Activated T-cell treated with anti-CD3 and anti-CD28 coated beads, Interleukin-2, amount 50 U/mL, for 24 hours (primary cell): ENCODE measurements at regions not wholly inside any gene's neighbourhood (a gene's known extent, or its start where the extent isn't known, plus 50 kb on each side); places are given as distances from the start of the nearest gene placed in this dataset.

Experiments
- DNase-seq: peaks from one replicate; pipeline ENCODE4 v3.0.0-alpha.2; 2020
- H3K27ac Mint-ChIP-seq: 2 replicates; pipeline ENCODE4 v1.8.0; 2020; ENCODE audit warnings: mild to moderate bottlenecking, mixed read lengths
- H3K27me3 Mint-ChIP-seq: 2 replicates; pipeline ENCODE4 v1.8.0; 2020; ENCODE audit warnings: mixed read lengths
- H3K36me3 Mint-ChIP-seq: 2 replicates; pipeline ENCODE4 v1.8.0; 2020; ENCODE audit warnings: low read depth, mixed read lengths
- H3K4me1 Mint-ChIP-seq: 2 replicates; pipeline ENCODE4 v1.8.0; 2020; ENCODE audit warnings: low read depth, mixed read lengths
- H3K4me3 Mint-ChIP-seq: 2 replicates; pipeline ENCODE4 v1.8.0; 2020; ENCODE audit warnings: mild to moderate bottlenecking, moderate library complexity, mixed read lengths
- H3K9me3 Mint-ChIP-seq: 2 replicates; pipeline ENCODE4 v1.8.0; 2020; ENCODE audit warnings: mixed read lengths

DNA sequence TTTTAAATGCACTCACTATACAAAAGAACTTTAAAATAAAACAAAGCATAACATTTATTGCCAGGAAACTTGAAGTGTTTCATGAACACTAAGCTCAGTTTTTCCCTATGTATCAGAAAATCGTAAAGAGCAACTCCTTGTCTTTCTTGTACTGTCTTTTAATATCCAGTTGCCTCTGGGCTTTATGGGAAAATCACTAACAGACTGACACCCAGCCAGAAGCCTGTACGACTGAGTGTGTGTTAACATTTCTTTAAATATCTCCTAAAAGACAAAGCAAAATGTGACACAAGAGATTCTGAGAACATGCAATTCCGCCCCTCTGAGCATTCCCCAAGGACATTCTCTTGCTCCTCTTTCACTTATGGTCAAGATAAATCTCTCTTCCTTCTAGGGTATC is 347.5 kb upstream of the DPYD start:
- Mint-ChIP-seq H3K4me3 (no peak overlapping the region), H3K36me3 (no peaks in the 10 kb centered on the region), H3K27ac (no peak overlapping the region), H3K9me3 (no peaks in the 10 kb centered on the region), H3K4me1 (no peaks in the 10 kb centered on the region), H3K27me3 (no peaks in the 10 kb centered on the region)
- DNase-seq, result no peak

DNA sequence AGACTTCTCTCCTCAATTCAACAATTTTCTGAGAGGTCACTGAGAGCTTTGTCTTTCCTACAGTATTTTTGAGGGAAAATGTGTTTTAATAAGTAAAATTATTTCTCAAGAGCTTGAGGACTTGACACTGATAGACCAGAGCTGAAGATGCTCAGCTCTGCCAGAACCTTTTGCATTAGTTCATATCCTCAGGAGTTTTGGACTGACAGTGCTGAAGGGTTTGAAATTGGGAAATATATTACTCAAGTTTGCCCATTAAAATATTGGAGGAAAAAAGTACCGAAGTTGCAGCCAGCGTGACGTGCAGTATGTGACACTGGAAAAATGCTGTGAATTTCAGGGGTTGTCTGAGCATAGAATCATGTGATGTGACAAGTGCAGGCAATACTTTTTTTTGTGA is 346.6 kb upstream of the DPYD start:
- Mint-ChIP-seq H3K27me3 (no peaks in the 10 kb centered on the region), H3K4me3 (no peak overlapping the region), H3K36me3 (no peaks in the 10 kb centered on the region), H3K27ac (no peak overlapping the region), H3K4me1 (no peaks in the 10 kb centered on the region), H3K9me3 (no peaks in the 10 kb centered on the region)
- DNase-seq, result no peak

- H3K27ac Mint-ChIP-seq, result no peak overlapping the region
- no peaks in the 10 kb centered on the region for H3K4me1 Mint-ChIP-seq
- H3K36me3 Mint-ChIP-seq, result no peaks in the 10 kb centered on the region
- no peaks in the 10 kb centered on the region for H3K27me3 Mint-ChIP-seq
- no peak for DNase-seq
- H3K9me3 Mint-ChIP-seq, result no peaks in the 10 kb centered on the region
- H3K4me3 Mint-ChIP-seq, result no peak overlapping the region
Observed at GRCh38 chr1:98264727-98265126, 343.9 kb upstream of the DPYD start.

- no peak overlapping the region for H3K4me3 Mint-ChIP-seq
- no peak for DNase-seq
- H3K27me3 Mint-ChIP-seq, result no peaks in the 10 kb centered on the region
- H3K4me1 Mint-ChIP-seq, result peaks cover 3% of the 10 kb centered on the region
- no peaks in the 10 kb centered on the region for H3K9me3 Mint-ChIP-seq
- no peak overlapping the region for H3K27ac Mint-ChIP-seq
- H3K36me3 Mint-ChIP-seq, result no peaks in the 10 kb centered on the region
Observed at GRCh38 chr1:98260839-98261238, 340.0 kb upstream of the DPYD start.

- H3K4me3 Mint-ChIP-seq, result no peak overlapping the region
- DNase-seq, result no peak
- H3K27ac Mint-ChIP-seq, result no peak overlapping the region
- no peaks in the 10 kb centered on the region for H3K36me3 Mint-ChIP-seq
- no peaks in the 10 kb centered on the region for H3K9me3 Mint-ChIP-seq
- peaks cover 3% of the 10 kb centered on the region for H3K4me1 Mint-ChIP-seq
- H3K27me3 Mint-ChIP-seq, result no peaks in the 10 kb centered on the region
Observed at GRCh38 chr1:98260412-98260811, 339.6 kb upstream of the DPYD start.

GRCh38 chr1:98256700-98257099 is 335.9 kb upstream of the DPYD start:
- H3K9me3 Mint-ChIP-seq, result peaks cover 2% of the 10 kb centered on the region
- no peak for DNase-seq

DNA sequence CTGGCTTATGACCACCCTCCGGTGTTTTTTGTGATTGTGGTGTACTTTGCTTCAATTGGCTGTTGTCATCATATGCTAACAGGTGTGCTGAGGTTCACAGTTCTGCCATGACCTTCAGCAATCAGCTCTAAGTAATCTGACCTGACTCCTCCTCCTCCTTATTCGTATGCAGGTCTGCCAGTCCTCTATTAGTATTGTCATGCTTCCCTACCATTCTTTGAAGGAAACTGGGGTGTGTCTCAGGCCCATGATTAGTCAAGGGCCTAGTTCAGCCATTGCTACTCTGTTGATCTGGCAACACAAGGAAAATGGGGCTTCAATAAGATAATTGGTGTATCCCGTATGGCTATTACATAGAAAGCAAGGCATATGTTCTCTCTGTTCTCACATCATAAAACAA is 332.3 kb upstream of the DPYD start:
- Mint-ChIP-seq H3K9me3 (peaks cover 6% of the 10 kb centered on the region), H3K36me3 (no peaks in the 10 kb centered on the region), H3K4me1 (peaks cover 3% of the 10 kb centered on the region), H3K27me3 (no peaks in the 10 kb centered on the region), H3K4me3 (no peak overlapping the region), H3K27ac (no peak overlapping the region)
- DNase-seq, result no peak

More at GRCh38 chr1:98256700-98257099, 335.9 kb upstream of the DPYD start:
- Mint-ChIP-seq H3K36me3 (no peaks in the 10 kb centered on the region), H3K27ac (no peak overlapping the region), H3K4me1 (peaks cover 3% of the 10 kb centered on the region), H3K4me3 (no peak overlapping the region), H3K27me3 (no peaks in the 10 kb centered on the region)

DNA sequence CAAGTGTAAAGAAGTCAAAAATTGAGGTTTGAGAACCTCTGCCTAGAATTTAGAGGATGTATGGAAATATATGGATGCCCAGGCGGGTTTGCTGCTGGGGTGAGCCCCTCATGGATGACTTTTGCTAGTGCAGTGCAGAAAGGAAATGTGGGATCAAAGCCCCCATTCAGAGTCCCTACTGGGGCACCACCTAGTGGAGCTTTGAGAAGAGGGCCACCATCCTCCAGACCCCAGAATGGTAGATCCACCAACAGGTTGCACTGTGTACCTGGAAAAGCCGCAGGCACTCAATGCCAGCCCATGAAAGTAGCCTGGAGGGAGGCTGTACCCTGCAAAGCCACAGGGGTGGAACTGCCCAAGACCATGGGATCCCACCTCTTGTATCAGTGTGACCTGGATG is 330.7 kb upstream of the DPYD start:
- Mint-ChIP-seq H3K27ac (no peak overlapping the region), H3K4me1 (peaks cover under 1% of the 10 kb centered on the region), H3K27me3 (no peaks in the 10 kb centered on the region), H3K9me3 (peaks cover 6% of the 10 kb centered on the region), H3K4me3 (no peak overlapping the region), H3K36me3 (no peaks in the 10 kb centered on the region)
- DNase-seq, result no peak

DNA sequence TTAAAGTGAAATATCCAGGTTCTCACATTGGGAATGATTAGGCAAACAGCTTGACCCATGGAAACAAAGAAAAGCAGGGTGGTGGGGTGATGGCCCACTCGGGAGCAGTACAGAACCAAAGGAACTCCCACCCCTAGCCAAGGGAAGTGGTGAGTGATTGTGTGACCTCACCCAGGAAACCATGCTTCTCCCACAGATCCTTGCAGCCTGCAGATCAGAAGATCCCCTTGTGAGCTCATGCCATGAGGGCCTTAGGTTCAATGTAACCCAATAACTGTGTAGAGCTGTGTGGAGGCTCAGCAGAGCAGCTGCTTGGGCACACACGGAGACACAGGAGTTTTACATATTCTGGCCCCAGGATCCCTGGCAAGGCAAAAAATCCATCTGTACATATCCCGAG is 311.8 kb upstream of the DPYD start:
- Mint-ChIP-seq H3K9me3 (peaks cover 29% of the 10 kb centered on the region), H3K4me3 (no peak overlapping the region), H3K36me3 (no peaks in the 10 kb centered on the region), H3K4me1 (no peaks in the 10 kb centered on the region), H3K27ac (no peak overlapping the region), H3K27me3 (no peaks in the 10 kb centered on the region)
- no peak for DNase-seq

GRCh38 chr1:98222706-98223105 is 301.9 kb upstream of the DPYD start:
- no peak for DNase-seq
- Mint-ChIP-seq H3K27me3 (peaks cover 3% of the 10 kb centered on the region), H3K27ac (no peak overlapping the region), H3K4me1 (no peaks in the 10 kb centered on the region), H3K36me3 (no peaks in the 10 kb centered on the region), H3K4me3 (no peak overlapping the region), H3K9me3 (no peaks in the 10 kb centered on the region)

GRCh38 chr1:98221923-98222322 is 301.1 kb upstream of the DPYD start:
- H3K4me3 Mint-ChIP-seq, result no peak overlapping the region
- H3K27ac Mint-ChIP-seq, result no peak overlapping the region
- no peaks in the 10 kb centered on the region for H3K9me3 Mint-ChIP-seq
- H3K4me1 Mint-ChIP-seq, result no peaks in the 10 kb centered on the region
- no peak for DNase-seq
- H3K27me3 Mint-ChIP-seq, result peaks cover 3% of the 10 kb centered on the region
- no peaks in the 10 kb centered on the region for H3K36me3 Mint-ChIP-seq

GRCh38 chr1:98217601-98218000 is 296.8 kb upstream of the DPYD start:
- DNase-seq, result no peak
- no peaks in the 10 kb centered on the region for H3K9me3 Mint-ChIP-seq
- H3K4me3 Mint-ChIP-seq, result no peak overlapping the region
- H3K4me1 Mint-ChIP-seq, result no peaks in the 10 kb centered on the region
- H3K36me3 Mint-ChIP-seq, result no peaks in the 10 kb centered on the region
- no peak overlapping the region for H3K27ac Mint-ChIP-seq
- peaks cover 3% of the 10 kb centered on the region for H3K27me3 Mint-ChIP-seq

DNA sequence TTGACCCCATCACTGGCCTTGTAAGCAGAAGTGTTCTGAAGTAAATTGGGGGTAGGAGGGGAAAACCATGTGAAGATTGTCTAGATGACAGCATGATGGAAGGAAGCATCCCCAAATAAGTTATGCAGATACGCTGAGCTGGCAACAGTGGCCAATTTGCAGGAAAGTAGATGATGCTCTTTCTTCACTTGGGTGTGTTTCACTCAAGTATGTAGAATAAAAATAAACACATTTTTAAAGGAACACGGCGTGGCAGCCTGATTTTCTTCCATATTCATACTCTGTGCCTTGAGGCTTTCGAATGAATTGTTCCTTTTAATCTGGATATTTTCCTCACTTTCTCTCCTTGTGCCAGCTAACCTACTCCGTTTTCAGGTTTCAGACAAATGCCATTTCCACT is 295.5 kb upstream of the DPYD start:
- Mint-ChIP-seq H3K27ac (no peak overlapping the region), H3K27me3 (peaks cover 3% of the 10 kb centered on the region), H3K4me3 (no peak overlapping the region), H3K36me3 (no peaks in the 10 kb centered on the region), H3K4me1 (no peaks in the 10 kb centered on the region), H3K9me3 (no peaks in the 10 kb centered on the region)
- no peak for DNase-seq

DNA sequence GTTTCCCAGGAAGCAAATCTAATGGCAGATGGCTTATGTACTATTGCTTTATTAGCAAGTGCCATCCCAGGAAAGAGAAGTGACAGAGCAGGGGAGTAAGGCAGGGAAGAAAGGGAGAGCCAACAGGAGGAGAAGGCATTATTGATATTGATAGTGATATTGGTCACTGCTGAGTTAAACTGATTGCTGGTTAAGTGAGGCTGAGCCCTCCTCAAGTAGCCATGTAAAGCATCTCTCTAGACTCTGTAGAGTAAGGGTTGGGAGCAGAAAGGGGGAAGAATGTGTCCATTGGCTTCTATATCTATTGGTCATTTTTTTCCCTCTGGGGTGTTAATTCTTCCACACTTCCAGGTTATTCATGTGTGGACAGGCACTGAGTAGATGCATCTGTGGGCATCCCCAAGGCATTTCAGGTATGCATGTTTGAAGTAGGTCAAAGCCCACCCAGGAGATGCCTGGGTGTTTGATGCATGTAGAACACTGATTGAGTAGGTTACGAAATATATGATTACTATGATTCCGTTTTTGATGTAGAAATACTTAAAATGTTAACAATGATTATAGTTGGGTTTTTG is 290.5 kb upstream of the DPYD start:
- no peak for DNase-seq
- Mint-ChIP-seq H3K9me3 (no peaks in the 10 kb centered on the region), H3K27me3 (no peaks in the 10 kb centered on the region), H3K36me3 (no peaks in the 10 kb centered on the region), H3K4me3 (no peak overlapping the region), H3K27ac (no peak overlapping the region), H3K4me1 (no peaks in the 10 kb centered on the region)

GRCh38 chr1:98210563-98210962 is 289.7 kb upstream of the DPYD start:
- no peaks in the 10 kb centered on the region for H3K36me3 Mint-ChIP-seq
- no peaks in the 10 kb centered on the region for H3K27me3 Mint-ChIP-seq
- no peak overlapping the region for H3K4me3 Mint-ChIP-seq
- no peaks in the 10 kb centered on the region for H3K9me3 Mint-ChIP-seq
- H3K4me1 Mint-ChIP-seq, result no peaks in the 10 kb centered on the region
- DNase-seq, result no peak
- H3K27ac Mint-ChIP-seq, result no peak overlapping the region

DNA sequence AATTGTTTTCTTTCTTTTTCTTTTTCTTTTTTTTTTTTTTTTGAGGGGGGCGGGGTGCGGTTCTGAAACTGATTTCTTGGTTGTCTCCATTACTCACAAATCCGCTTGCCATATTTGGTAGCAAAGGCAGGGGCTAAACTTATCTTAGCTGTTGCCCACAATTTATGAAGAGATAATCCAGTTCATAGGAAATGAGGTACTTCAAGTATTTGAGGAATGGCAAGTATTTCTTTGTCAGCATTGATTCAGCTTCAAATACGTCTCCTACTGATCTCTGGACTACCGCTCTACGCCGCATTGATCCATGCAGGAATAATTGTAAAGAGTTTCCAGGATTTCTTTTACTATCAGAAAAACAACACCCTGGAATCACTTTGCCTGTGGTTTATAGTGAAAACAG is 289.2 kb upstream of the DPYD start:
- Mint-ChIP-seq H3K27ac (no peak overlapping the region), H3K9me3 (no peaks in the 10 kb centered on the region), H3K4me1 (no peaks in the 10 kb centered on the region), H3K36me3 (no peaks in the 10 kb centered on the region), H3K27me3 (no peaks in the 10 kb centered on the region), H3K4me3 (no peak overlapping the region)
- DNase-seq, result no peak
